Right atrium auricular region (tissue), 2 donors: ENCODE measurements at regions not wholly inside any gene's neighbourhood (a gene's known extent, or its start where the extent isn't known, plus 50 kb on each side); places are given as distances from the start of the nearest gene placed in this dataset.

Experiments
- DNase-seq: peaks from one replicate; pipeline ENCODE4 v3.0.0-alpha.2; 2019; ENCODE audit warnings: low spot score
- H3K27ac ChIP-seq, 2 donors: fragments of 200-600 bp; sonication (generic); 1 replicate in 1 of 2; 2 replicates in 1 of 2; pipeline ENCODE4 v1.5.1; 2016 to 2019
- H3K27me3 ChIP-seq, 2 donors: fragments of 200-600 bp; sonication (generic); one replicate each; pipeline versions ENCODE4 v1.5.1 to v1.6.0; 2017 to 2019
- H3K36me3 ChIP-seq: fragments of 200-600 bp; sonication (generic); one replicate; pipeline ENCODE4 v1.5.1; 2016
- H3K4me1 ChIP-seq, 2 donors: fragments of 200-600 bp; sonication (generic); one replicate each; pipeline versions ENCODE4 v1.5.1 to v1.6.0; 2017 to 2019
- H3K4me3 ChIP-seq, 2 donors: fragments of 200-600 bp; sonication (generic); 1 replicate in 1 of 2; 2 replicates in 1 of 2; pipeline ENCODE4 v1.5.1; 2017 to 2019; ENCODE audit warnings: mild to moderate bottlenecking in 1 of 2, moderate library complexity in 1 of 2
- H3K9me3 ChIP-seq, 2 donors: fragments of 200-600 bp; sonication (generic); one replicate each; pipeline ENCODE4 v1.5.1; 2019
- TF ChIP-seq, protein P1 (sequence below), 2 donors: fragments of 200-600 bp; sonication (generic); IDR thresholded peaks; one replicate each; pipeline ENCODE4 v1.5.1; 2019; ENCODE audit warnings: antibody characterized with exemption in 2 of 2

DNA sequence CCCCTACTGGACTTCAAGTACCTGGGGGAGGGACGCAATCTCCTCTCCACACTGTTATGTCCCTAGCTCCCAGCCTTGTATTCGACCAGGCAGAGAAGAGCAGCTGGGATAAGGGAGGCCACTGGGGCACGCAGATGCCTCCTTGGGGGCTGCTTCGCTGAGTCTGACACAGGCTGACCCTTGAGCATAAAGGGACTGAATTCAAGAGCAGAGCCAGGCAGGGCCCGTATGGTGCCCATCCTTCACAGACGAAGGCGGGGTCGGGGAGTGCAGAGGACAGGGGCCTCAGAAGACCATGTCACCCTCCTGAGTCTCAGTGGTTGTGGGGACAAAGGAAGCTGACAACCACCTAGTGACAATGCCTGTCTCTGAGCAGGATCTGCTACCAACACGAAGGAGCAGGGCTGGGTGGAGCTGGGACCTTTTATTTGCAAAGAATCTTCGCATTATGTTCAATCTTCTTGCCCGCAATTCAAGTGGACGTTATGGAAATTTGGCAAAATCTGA lies 124.6 kb downstream of the TUBA3C start:
- TF ChIP-seq, protein P1, sequence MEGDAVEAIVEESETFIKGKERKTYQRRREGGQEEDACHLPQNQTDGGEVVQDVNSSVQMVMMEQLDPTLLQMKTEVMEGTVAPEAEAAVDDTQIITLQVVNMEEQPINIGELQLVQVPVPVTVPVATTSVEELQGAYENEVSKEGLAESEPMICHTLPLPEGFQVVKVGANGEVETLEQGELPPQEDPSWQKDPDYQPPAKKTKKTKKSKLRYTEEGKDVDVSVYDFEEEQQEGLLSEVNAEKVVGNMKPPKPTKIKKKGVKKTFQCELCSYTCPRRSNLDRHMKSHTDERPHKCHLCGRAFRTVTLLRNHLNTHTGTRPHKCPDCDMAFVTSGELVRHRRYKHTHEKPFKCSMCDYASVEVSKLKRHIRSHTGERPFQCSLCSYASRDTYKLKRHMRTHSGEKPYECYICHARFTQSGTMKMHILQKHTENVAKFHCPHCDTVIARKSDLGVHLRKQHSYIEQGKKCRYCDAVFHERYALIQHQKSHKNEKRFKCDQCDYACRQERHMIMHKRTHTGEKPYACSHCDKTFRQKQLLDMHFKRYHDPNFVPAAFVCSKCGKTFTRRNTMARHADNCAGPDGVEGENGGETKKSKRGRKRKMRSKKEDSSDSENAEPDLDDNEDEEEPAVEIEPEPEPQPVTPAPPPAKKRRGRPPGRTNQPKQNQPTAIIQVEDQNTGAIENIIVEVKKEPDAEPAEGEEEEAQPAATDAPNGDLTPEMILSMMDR (IDR thresholded peaks at IDR 0.05): no peak
- no peaks in the 10 kb centered on the region for H3K4me1 ChIP-seq
- no peak overlapping the region for H3K27ac ChIP-seq
- DNase-seq: no peak
- no peaks in the 10 kb centered on the region for H3K36me3 ChIP-seq
- H3K4me3 ChIP-seq: no peak overlapping the region
- H3K27me3 ChIP-seq: no peaks in the 10 kb centered on the region
- H3K9me3 ChIP-seq: no peaks in the 10 kb centered on the region

DNA sequence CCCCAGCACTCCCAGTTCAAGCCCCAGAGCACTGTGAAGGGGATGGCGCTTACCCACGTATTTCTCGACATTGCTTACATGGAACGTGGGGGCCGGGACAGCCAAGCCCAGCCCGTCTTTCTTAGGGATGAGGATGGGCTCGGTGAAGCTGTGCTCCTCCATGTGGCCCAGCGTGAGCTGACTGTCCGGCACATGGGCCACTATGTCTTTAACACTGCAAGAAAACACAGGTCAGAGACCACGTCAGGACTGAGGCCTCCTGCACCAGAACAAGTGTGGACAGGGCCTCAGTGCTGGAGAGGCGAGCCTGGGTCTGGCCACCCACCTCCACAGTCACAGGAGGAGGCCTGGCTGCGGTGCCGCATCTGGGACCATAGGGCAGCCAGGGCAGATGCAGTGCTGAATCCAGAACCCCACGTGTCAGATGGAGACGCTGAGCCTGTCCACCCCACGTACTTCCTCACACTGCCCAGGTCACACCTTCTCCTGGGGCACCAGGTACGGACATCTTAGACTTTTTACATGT lies 125.2 kb downstream of the TUBA3C start:
- Histone ChIP-seq H3K4me3 (no peak overlapping the region), H3K27me3 (no peaks in the 10 kb centered on the region), H3K9me3 (no peaks in the 10 kb centered on the region), H3K36me3 (no peaks in the 10 kb centered on the region), H3K27ac (no peak overlapping the region), H3K4me1 (no peaks in the 10 kb centered on the region)
- no peak for DNase-seq
- TF ChIP-seq, protein P1 (IDR thresholded peaks at IDR 0.05): no peak

DNA sequence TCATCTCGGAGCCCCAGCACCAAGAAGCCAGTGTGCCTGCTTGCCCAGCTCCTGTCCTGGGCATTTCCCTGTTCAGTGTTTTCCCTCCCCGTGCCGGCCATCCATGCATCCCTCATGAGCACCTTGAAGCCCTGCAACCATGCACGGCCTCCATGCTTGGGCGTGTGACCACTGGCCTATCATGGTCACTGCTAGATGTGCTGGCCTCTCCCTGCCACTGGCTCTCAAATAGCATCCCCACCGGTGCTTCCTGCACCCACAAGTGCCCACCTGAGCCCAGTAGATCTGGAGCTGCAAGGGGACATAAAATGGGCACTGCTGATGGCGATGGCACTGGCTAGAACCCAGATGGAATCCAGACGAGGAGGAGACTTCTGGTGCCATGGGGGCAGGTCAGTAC lies 126.0 kb downstream of the TUBA3C start:
- Histone ChIP-seq H3K27me3 (no peaks in the 10 kb centered on the region), H3K27ac (no peak overlapping the region), H3K9me3 (no peaks in the 10 kb centered on the region), H3K4me1 (no peaks in the 10 kb centered on the region), H3K36me3 (no peaks in the 10 kb centered on the region), H3K4me3 (no peak overlapping the region)
- DNase-seq: no peak
- TF ChIP-seq, protein P1 (IDR thresholded peaks at IDR 0.05): no peak

DNA sequence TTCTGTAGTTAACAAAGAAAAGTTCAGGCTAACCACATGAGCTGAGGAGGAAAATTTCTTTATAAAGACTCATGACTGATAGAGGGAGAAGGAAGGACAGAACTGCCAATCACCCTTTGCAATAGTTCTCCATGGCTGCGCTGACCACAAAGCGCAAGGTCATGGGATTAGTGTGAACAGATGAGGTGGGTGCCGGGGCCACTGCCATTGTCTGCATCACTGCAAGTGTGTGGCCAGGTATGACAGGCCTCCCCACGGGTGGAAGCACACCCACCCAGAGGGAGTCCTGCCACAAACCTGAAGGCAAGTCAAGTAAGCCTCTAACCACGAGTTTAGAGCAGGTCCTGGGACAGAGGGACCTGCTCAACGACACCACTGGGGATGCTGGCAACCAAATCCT lies 128.1 kb downstream of the TUBA3C start:
- no peaks in the 10 kb centered on the region for H3K4me1 ChIP-seq
- TF ChIP-seq, protein P1 (IDR thresholded peaks at IDR 0.05): no peak
- H3K36me3 ChIP-seq: no peaks in the 10 kb centered on the region
- H3K9me3 ChIP-seq: no peaks in the 10 kb centered on the region
- DNase-seq: no peak
- no peaks in the 10 kb centered on the region for H3K27me3 ChIP-seq
- no peak overlapping the region for H3K4me3 ChIP-seq
- H3K27ac ChIP-seq: no peak overlapping the region

DNA sequence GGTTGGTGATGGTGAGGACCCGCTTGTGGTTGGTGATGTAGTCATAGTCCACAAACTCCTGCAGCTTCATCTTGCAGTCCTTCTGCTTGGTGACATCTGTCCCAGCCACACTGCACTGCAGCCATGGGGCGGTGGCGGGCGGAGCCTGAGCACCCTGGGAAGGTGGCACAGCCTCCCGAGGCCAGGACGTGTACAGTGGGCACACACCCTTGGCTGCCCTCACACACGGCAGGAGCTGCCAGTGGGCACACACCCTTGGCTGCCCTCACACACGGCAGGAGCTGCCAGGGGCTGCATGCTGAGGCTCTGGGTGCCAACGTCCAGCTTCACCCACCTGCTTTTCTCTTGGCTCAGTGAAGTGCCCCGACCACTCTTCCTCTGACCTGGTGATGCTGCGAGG lies 128.7 kb downstream of the TUBA3C start:
- H3K9me3 ChIP-seq: no peaks in the 10 kb centered on the region
- no peak overlapping the region for H3K4me3 ChIP-seq
- no peaks in the 10 kb centered on the region for H3K27me3 ChIP-seq
- H3K36me3 ChIP-seq: no peaks in the 10 kb centered on the region
- no peak for DNase-seq
- H3K4me1 ChIP-seq: no peaks in the 10 kb centered on the region
- TF ChIP-seq, protein P1 (IDR thresholded peaks at IDR 0.05): no peak
- no peak overlapping the region for H3K27ac ChIP-seq

DNA sequence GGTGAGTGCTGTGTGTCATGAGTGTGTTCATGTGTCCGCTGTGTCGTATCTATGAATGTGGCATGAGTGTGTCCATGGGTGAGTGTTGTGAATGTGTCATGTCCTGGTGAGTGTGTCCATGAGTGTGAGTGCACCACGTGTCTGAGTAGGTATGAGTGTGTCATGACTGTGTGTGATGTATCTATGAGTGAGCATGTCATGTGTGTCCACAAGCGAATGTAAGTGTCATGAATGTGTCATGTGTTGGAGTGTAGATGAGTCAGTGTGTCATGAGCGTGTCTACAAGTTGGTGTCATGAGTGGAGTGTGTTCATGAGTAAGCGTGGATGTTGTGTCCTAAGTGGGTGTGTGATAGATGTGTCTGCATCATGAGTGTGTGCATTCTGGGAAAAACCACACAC lies 129.4 kb downstream of the TUBA3C start:
- Histone ChIP-seq H3K27me3 (no peaks in the 10 kb centered on the region), H3K36me3 (no peaks in the 10 kb centered on the region)
- TF ChIP-seq, protein P1 (IDR thresholded peaks at IDR 0.05): no peak

More for the DNA sequence above, 129.4 kb downstream of the TUBA3C start:
- Histone ChIP-seq H3K4me1 (no peaks in the 10 kb centered on the region), H3K9me3 (no peaks in the 10 kb centered on the region), H3K4me3 (no peak overlapping the region), H3K27ac (no peak overlapping the region)
- DNase-seq: no peak
